Left kidney (tissue), 1 donor: ENCODE measurements at regions not wholly inside any gene's neighbourhood (a gene's known extent, or its start where the extent isn't known, plus 50 kb on each side); places are given as distances from the start of the nearest gene placed in this dataset.
"Not testable (repeated sequence)": the region's sequence is repeated elsewhere in the genome, so short reads cannot be mapped to it uniquely, and the experiment has no call there.

ENCODE experiments used
- DNase-seq: peaks from one replicate; pipeline ENCODE4 v3.0.0-alpha.2; 2013

GRCh38 chr10:65041307-65041706, 1520.1 kb downstream of the REEP3 start:
- DNase-seq, result no peak

- no peak for DNase-seq
These were observed 1521.3 kb downstream of the REEP3 start for GRCh38 chr10:65042496-65042895.

- DNase-seq, result no peak
These were observed 1525.6 kb downstream of the REEP3 start for GRCh38 chr10:65046831-65047230.

- DNase-seq, result not testable (repeated sequence)
These were observed 1530.9 kb downstream of the REEP3 start for GRCh38 chr10:65052111-65052510.

- not testable (repeated sequence) for DNase-seq
These were observed 1532.2 kb downstream of the REEP3 start for GRCh38 chr10:65053397-65053796.

GRCh38 chr10:65053831-65054351, 1532.7 kb downstream of the REEP3 start:
- DNase-seq, result not testable (repeated sequence)

GRCh38 chr10:65054701-65055100, 1533.5 kb downstream of the REEP3 start:
- not testable (repeated sequence) for DNase-seq

- no peak for DNase-seq
These were observed 1544.1 kb downstream of the REEP3 start for GRCh38 chr10:65065278-65065677.

GRCh38 chr10:65083222-65083621, 1562.0 kb downstream of the REEP3 start:
- DNase-seq, result no peak

GRCh38 chr10:65090991-65091390, 1569.8 kb downstream of the REEP3 start:
- no peak for DNase-seq

GRCh38 chr10:65100146-65100545, 1578.9 kb downstream of the REEP3 start:
- no peak for DNase-seq

- DNase-seq, result not testable (repeated sequence)
These were observed 1579.7 kb downstream of the REEP3 start for GRCh38 chr10:65100881-65101280.

- no peak for DNase-seq
These were observed 1588.8 kb downstream of the REEP3 start for GRCh38 chr10:65110009-65110408.

GRCh38 chr10:65111059-65111458, 1589.9 kb downstream of the REEP3 start:
- DNase-seq, result not testable (repeated sequence)

- no peak for DNase-seq
These were observed 1591.4 kb downstream of the REEP3 start for GRCh38 chr10:65112573-65112972.

GRCh38 chr10:65123120-65123519, 1601.9 kb downstream of the REEP3 start:
- DNase-seq, result no peak

GRCh38 chr10:65125212-65125611, 1604.0 kb downstream of the REEP3 start:
- no peak for DNase-seq

- no peak for DNase-seq
These were observed 1605.1 kb downstream of the REEP3 start for GRCh38 chr10:65126288-65126687.

GRCh38 chr10:65128277-65128676, 1607.1 kb downstream of the REEP3 start:
- DNase-seq, result no peak

GRCh38 chr10:65130162-65130758, 1609.1 kb downstream of the REEP3 start:
- no peak for DNase-seq

- DNase-seq, result no peak
These were observed 1612.5 kb downstream of the REEP3 start for GRCh38 chr10:65133652-65134051.

GRCh38 chr10:65135508-65135907, 1614.3 kb downstream of the REEP3 start:
- no peak for DNase-seq

- no peak for DNase-seq
These were observed 1621.6 kb downstream of the REEP3 start for GRCh38 chr10:65142641-65143435.

GRCh38 chr10:65143723-65144122, 1622.5 kb downstream of the REEP3 start:
- DNase-seq, result no peak
